ENCODE measurements at regions not wholly inside any gene's neighbourhood (a gene's known extent, or its start where the extent isn't known, plus 50 kb on each side); places are given as distances from the start of the nearest gene placed in this dataset.
"Not testable (repeated sequence)": the region's sequence is repeated elsewhere in the genome, so short reads cannot be mapped to it uniquely, and the experiment has no call there.

- Mint-ChIP-seq H3K4me1 (no peaks in the 10 kb centered on the region), H3K4me3 (no peak overlapping the region)
These were observed 129.8 kb upstream of the DAB1 start for GRCh38 chr1:57553666-57554065.

GRCh38 chr1:57551476-57551875 is 127.6 kb upstream of the DAB1 start:
- H3K36me3 Mint-ChIP-seq (ENCODE audit: insufficient read depth), result no peaks in the 10 kb centered on the region
- peaks cover 6% of the 10 kb centered on the region for H3K9me3 Mint-ChIP-seq
- H3K27me3 Mint-ChIP-seq, result no peaks in the 10 kb centered on the region

More at GRCh38 chr1:57553666-57554065, 129.8 kb upstream of the DAB1 start:
- Mint-ChIP-seq H3K9me3 (peaks cover 6% of the 10 kb centered on the region), H3K27ac (ENCODE audit: low read depth) (no peak overlapping the region), H3K36me3 (ENCODE audit: insufficient read depth) (no peaks in the 10 kb centered on the region), H3K27me3 (no peaks in the 10 kb centered on the region)
- no peak for ATAC-seq (replicated peaks; ENCODE audit: extremely low read depth, poor library complexity, severe bottlenecking)
- no peak for DNase-seq (ENCODE audit: low spot score in 2 of 2)

GRCh38 chr1:57550092-57550491 is 126.2 kb upstream of the DAB1 start:
- ATAC-seq (replicated peaks; ENCODE audit: extremely low read depth, poor library complexity, severe bottlenecking) (no peak), DNase-seq (ENCODE audit: low spot score in 2 of 2) (no peak)
- H3K27me3 Mint-ChIP-seq, result no peaks in the 10 kb centered on the region
- H3K4me1 Mint-ChIP-seq, result no peaks in the 10 kb centered on the region
- H3K27ac Mint-ChIP-seq (ENCODE audit: low read depth), result no peak overlapping the region
- no peaks in the 10 kb centered on the region for H3K36me3 Mint-ChIP-seq (ENCODE audit: insufficient read depth)
- H3K4me3 Mint-ChIP-seq, result no peak overlapping the region
- peaks cover 6% of the 10 kb centered on the region for H3K9me3 Mint-ChIP-seq

More at GRCh38 chr1:57551476-57551875, 127.6 kb upstream of the DAB1 start:
- Mint-ChIP-seq H3K27ac (ENCODE audit: low read depth) (no peak overlapping the region), H3K4me1 (no peaks in the 10 kb centered on the region), H3K4me3 (no peak overlapping the region)
- ATAC-seq (replicated peaks; ENCODE audit: extremely low read depth, poor library complexity, severe bottlenecking) (no peak), DNase-seq (ENCODE audit: low spot score in 2 of 2) (no peak)

- Mint-ChIP-seq H3K27ac (ENCODE audit: low read depth) (no peak overlapping the region), H3K27me3 (no peaks in the 10 kb centered on the region), H3K9me3 (peaks cover 6% of the 10 kb centered on the region), H3K4me1 (no peaks in the 10 kb centered on the region), H3K36me3 (ENCODE audit: insufficient read depth) (no peaks in the 10 kb centered on the region), H3K4me3 (no peak overlapping the region)
- DNase-seq (ENCODE audit: low spot score in 2 of 2), result no peak
- no peak for ATAC-seq (replicated peaks; ENCODE audit: extremely low read depth, poor library complexity, severe bottlenecking)
These were observed 125.4 kb upstream of the DAB1 start for GRCh38 chr1:57549300-57549699.

- ATAC-seq (replicated peaks; ENCODE audit: extremely low read depth, poor library complexity, severe bottlenecking) (no peak), DNase-seq (ENCODE audit: low spot score in 2 of 2) (no peak)
- no peak overlapping the region for H3K27ac Mint-ChIP-seq (ENCODE audit: low read depth)
- H3K9me3 Mint-ChIP-seq, result no peaks in the 10 kb centered on the region
- no peaks in the 10 kb centered on the region for H3K4me1 Mint-ChIP-seq
- H3K36me3 Mint-ChIP-seq (ENCODE audit: insufficient read depth), result no peaks in the 10 kb centered on the region
- no peak overlapping the region for H3K4me3 Mint-ChIP-seq
- no peaks in the 10 kb centered on the region for H3K27me3 Mint-ChIP-seq
These were observed 122.9 kb upstream of the DAB1 start for GRCh38 chr1:57546549-57547330.

- Mint-ChIP-seq H3K27me3 (no peaks in the 10 kb centered on the region), H3K36me3 (ENCODE audit: insufficient read depth) (no peaks in the 10 kb centered on the region), H3K4me1 (no peaks in the 10 kb centered on the region), H3K9me3 (no peaks in the 10 kb centered on the region), H3K4me3 (no peak overlapping the region), H3K27ac (ENCODE audit: low read depth) (no peak overlapping the region)
- DNase-seq (ENCODE audit: low spot score in 2 of 2) (no peak), ATAC-seq (replicated peaks; ENCODE audit: extremely low read depth, poor library complexity, severe bottlenecking) (no peak)
These were observed 120.5 kb upstream of the DAB1 start for GRCh38 chr1:57544345-57544744.

- H3K36me3 Mint-ChIP-seq (ENCODE audit: insufficient read depth), result no peaks in the 10 kb centered on the region
- no peaks in the 10 kb centered on the region for H3K27me3 Mint-ChIP-seq
- H3K4me3 Mint-ChIP-seq, result no peak overlapping the region
- no peak for ATAC-seq (replicated peaks; ENCODE audit: extremely low read depth, poor library complexity, severe bottlenecking)
- no peak overlapping the region for H3K27ac Mint-ChIP-seq (ENCODE audit: low read depth)
- DNase-seq (ENCODE audit: low spot score in 2 of 2), result no peak
- peaks cover 4% of the 10 kb centered on the region for H3K9me3 Mint-ChIP-seq
- no peaks in the 10 kb centered on the region for H3K4me1 Mint-ChIP-seq
These were observed 113.0 kb upstream of the DAB1 start for GRCh38 chr1:57536749-57537423.

- DNase-seq (ENCODE audit: low spot score in 2 of 2) (no peak), ATAC-seq (replicated peaks; ENCODE audit: extremely low read depth, poor library complexity, severe bottlenecking) (no peak)
- H3K27me3 Mint-ChIP-seq, result no peaks in the 10 kb centered on the region
- no peaks in the 10 kb centered on the region for H3K4me1 Mint-ChIP-seq
- H3K4me3 Mint-ChIP-seq, result no peak overlapping the region
- H3K9me3 Mint-ChIP-seq, result peaks cover 14% of the 10 kb centered on the region
- no peaks in the 10 kb centered on the region for H3K36me3 Mint-ChIP-seq (ENCODE audit: insufficient read depth)
- H3K27ac Mint-ChIP-seq (ENCODE audit: low read depth), result no peak overlapping the region
These were observed 108.4 kb upstream of the DAB1 start for GRCh38 chr1:57532299-57532698.

- ATAC-seq (replicated peaks; ENCODE audit: extremely low read depth, poor library complexity, severe bottlenecking); H3K36me3 Mint-ChIP-seq (ENCODE audit: insufficient read depth); H3K27me3 Mint-ChIP-seq; H3K4me3 Mint-ChIP-seq; DNase-seq (ENCODE audit: low spot score in 2 of 2); H3K27ac Mint-ChIP-seq (ENCODE audit: low read depth); H3K4me1 Mint-ChIP-seq: not testable (repeated sequence)
- H3K9me3 Mint-ChIP-seq, result peaks cover 14% of the 10 kb centered on the region
These were observed 107.0 kb upstream of the DAB1 start for GRCh38 chr1:57530911-57531260.

- Mint-ChIP-seq H3K4me1 (no peaks in the 10 kb centered on the region), H3K9me3 (peaks cover 14% of the 10 kb centered on the region), H3K36me3 (ENCODE audit: insufficient read depth) (no peaks in the 10 kb centered on the region), H3K4me3 (no peak overlapping the region), H3K27ac (ENCODE audit: low read depth) (no peak overlapping the region), H3K27me3 (no peaks in the 10 kb centered on the region)
- DNase-seq (ENCODE audit: low spot score in 2 of 2), result no peak
- ATAC-seq (replicated peaks; ENCODE audit: extremely low read depth, poor library complexity, severe bottlenecking), result no peak
These were observed 106.5 kb upstream of the DAB1 start for GRCh38 chr1:57530206-57530910.

GRCh38 chr1:57522575-57522974 is 98.7 kb upstream of the DAB1 start:
- H3K27ac Mint-ChIP-seq (ENCODE audit: low read depth), result no peak overlapping the region
- H3K27me3 Mint-ChIP-seq, result peaks cover 21% of the 10 kb centered on the region
- ATAC-seq (replicated peaks; ENCODE audit: extremely low read depth, poor library complexity, severe bottlenecking), result no peak
- no peaks in the 10 kb centered on the region for H3K9me3 Mint-ChIP-seq
- no peak for DNase-seq (ENCODE audit: low spot score in 2 of 2)
- no peaks in the 10 kb centered on the region for H3K4me1 Mint-ChIP-seq
- H3K36me3 Mint-ChIP-seq (ENCODE audit: insufficient read depth), result no peaks in the 10 kb centered on the region
- no peak overlapping the region for H3K4me3 Mint-ChIP-seq

GRCh38 chr1:57520743-57521515 is 97.1 kb upstream of the DAB1 start:
- ATAC-seq (replicated peaks; ENCODE audit: extremely low read depth, poor library complexity, severe bottlenecking) (no peak), DNase-seq (ENCODE audit: low spot score in 2 of 2) (no peak)
- peaks cover 21% of the 10 kb centered on the region for H3K27me3 Mint-ChIP-seq
- no peaks in the 10 kb centered on the region for H3K9me3 Mint-ChIP-seq
- no peak overlapping the region for H3K4me3 Mint-ChIP-seq
- H3K27ac Mint-ChIP-seq (ENCODE audit: low read depth), result no peak overlapping the region
- no peaks in the 10 kb centered on the region for H3K4me1 Mint-ChIP-seq
- H3K36me3 Mint-ChIP-seq (ENCODE audit: insufficient read depth), result no peaks in the 10 kb centered on the region

All from central memory CD8-positive, alpha-beta T cell (primary cell).